ENCODE measurements at regions not wholly inside any gene's neighbourhood (a gene's known extent, or its start where the extent isn't known, plus 50 kb on each side); places are given as distances from the start of the nearest gene placed in this dataset.

- WGBS, 4 donors, result 73 to 95% (median 91%) methylated on average over 11 to 24 of the region's 24 CpGs
- intact Hi-C loops (cut with DNase I), result no loop called here
- Histone ChIP-seq H3K9me3 (peaks cover 0 to 7% (median 0%) of the 10 kb centered on the region in 12 donors), H3K27ac (no peak overlapping the region), H3K36me3 (no peaks in the 10 kb centered on the region), H3K27me3 (peaks cover 0 to 3% (median 0%) of the 10 kb centered on the region in 9 donors), H3K4me3 (no peak overlapping the region), H3K4me1 (no peaks in the 10 kb centered on the region)
- ATAC-seq (peak in 1 of 4 donors; percentile 21), DNase-seq (no peak)
- TF ChIP-seq POLR2A (IDR thresholded peaks at IDR 0.05), result no peak
- TF ChIP-seq CTCF (IDR thresholded peaks at IDR 0.05), result no peak
These were observed 171.7 kb downstream of the C16orf95 start for GRCh38 chr16:87145181-87146176.

- ATAC-seq, result no peak
- Histone ChIP-seq H3K4me1 (no peaks in the 10 kb centered on the region), H3K27me3 (peaks cover 0 to 8% (median 0%) of the 10 kb centered on the region in 9 donors), H3K27ac (no peak overlapping the region), H3K4me3 (no peak overlapping the region), H3K36me3 (no peaks in the 10 kb centered on the region), H3K9me3 (peaks cover 0 to 7% (median 0%) of the 10 kb centered on the region in 12 donors)
- no peak for DNase-seq
- TF ChIP-seq CTCF (IDR thresholded peaks at IDR 0.05) (no peak), POLR2A (IDR thresholded peaks at IDR 0.05) (no peak)
- intact Hi-C loops (cut with DNase I), result no loop called here
- WGBS, 4 donors, result 75 to 85% (median 83%) methylated on average over 5 of the region's 5 CpGs
These were observed 170.5 kb downstream of the C16orf95 start for GRCh38 chr16:87146676-87147075.

- TF ChIP-seq CTCF (IDR thresholded peaks at IDR 0.05), result no peak
- TF ChIP-seq POLR2A (IDR thresholded peaks at IDR 0.05), result no peak
- no peaks in the 10 kb centered on the region for H3K4me1 ChIP-seq
- DNase-seq (no peak), ATAC-seq (no peak)
- no peak overlapping the region for H3K4me3 ChIP-seq
- 91 to 94% (median 93%) methylated on average over 1 of the region's 1 CpG for WGBS, 4 donors
- intact Hi-C loops (cut with DNase I), result no loop called here
- peaks cover 0 to 7% (median 0%) of the 10 kb centered on the region in 12 donors for H3K9me3 ChIP-seq
- no peak overlapping the region for H3K27ac ChIP-seq
- H3K36me3 ChIP-seq, result no peaks in the 10 kb centered on the region
- peaks cover 0 to 20% (median 0%) of the 10 kb centered on the region in 9 donors for H3K27me3 ChIP-seq
These were observed 168.1 kb downstream of the C16orf95 start for GRCh38 chr16:87149051-87149450.

GRCh38 chr16:87150262-87150661 lies 166.9 kb downstream of the C16orf95 start:
- no peak for TF ChIP-seq CTCF (IDR thresholded peaks at IDR 0.05)
- no peak for TF ChIP-seq POLR2A (IDR thresholded peaks at IDR 0.05)
- intact Hi-C loops (cut with DNase I), result no loop called here
- no peak for DNase-seq
- H3K27ac ChIP-seq, result no peak overlapping the region
- H3K36me3 ChIP-seq, result no peaks in the 10 kb centered on the region
- WGBS, 4 donors, result 33 to 41% (median 34%) methylated on average over 13 of the region's 13 CpGs
- ATAC-seq, result no peak
- no peak overlapping the region for H3K4me3 ChIP-seq
- H3K4me1 ChIP-seq, result no peaks in the 10 kb centered on the region
- peaks cover 0 to 20% (median 0%) of the 10 kb centered on the region in 9 donors for H3K27me3 ChIP-seq
- H3K9me3 ChIP-seq, result peaks cover 0 to 7% (median 0%) of the 10 kb centered on the region in 12 donors

Measured in heart left ventricle (tissue), 16 donors.